BLaER1 (cell line): ENCODE measurements at regions not wholly inside any gene's neighbourhood (a gene's known extent, or its start where the extent isn't known, plus 50 kb on each side); places are given as distances from the start of the nearest gene placed in this dataset.
"Not testable (repeated sequence)": the region's sequence is repeated elsewhere in the genome, so short reads cannot be mapped to it uniquely, and the experiment has no call there.

ENCODE experiments used
- H3K27ac ChIP-seq: shearing (Covaris generic); formaldehyde crosslinking; 2 replicates; pipeline ENCODE4 v1.8.1; 2022
- H3K27me3 ChIP-seq: shearing (Covaris generic); formaldehyde crosslinking; 2 replicates; pipeline ENCODE4 v1.8.1; 2022
- H3K36me3 ChIP-seq: shearing (Covaris generic); formaldehyde crosslinking; 2 replicates; pipeline ENCODE4 v1.8.1; 2022
- H3K4me1 ChIP-seq: shearing (Covaris generic); formaldehyde crosslinking; 2 replicates; pipeline ENCODE4 v1.8.1; 2022
- H3K4me2 ChIP-seq: shearing (Covaris generic); formaldehyde crosslinking; 2 replicates; pipeline ENCODE4 v1.8.1; 2022
- H3K4me3 ChIP-seq: shearing (Covaris generic); formaldehyde crosslinking; 2 replicates; pipeline ENCODE4 v1.8.1; 2022
- H3K9ac ChIP-seq: shearing (Covaris generic); formaldehyde crosslinking; 2 replicates; pipeline ENCODE4 v1.8.1; 2022
- H3K9me3 ChIP-seq: shearing (Covaris generic); formaldehyde crosslinking; 2 replicates; pipeline ENCODE4 v1.8.1; 2022
- H4K20me1 ChIP-seq: shearing (Covaris generic); formaldehyde crosslinking; 2 replicates; pipeline ENCODE4 v1.8.1; 2022
- Cebpa-rat ChIP-seq: shearing (Covaris generic); IDR thresholded peaks from 2 replicates; pipeline ENCODE4 v1.8.1; 2022

DNA sequence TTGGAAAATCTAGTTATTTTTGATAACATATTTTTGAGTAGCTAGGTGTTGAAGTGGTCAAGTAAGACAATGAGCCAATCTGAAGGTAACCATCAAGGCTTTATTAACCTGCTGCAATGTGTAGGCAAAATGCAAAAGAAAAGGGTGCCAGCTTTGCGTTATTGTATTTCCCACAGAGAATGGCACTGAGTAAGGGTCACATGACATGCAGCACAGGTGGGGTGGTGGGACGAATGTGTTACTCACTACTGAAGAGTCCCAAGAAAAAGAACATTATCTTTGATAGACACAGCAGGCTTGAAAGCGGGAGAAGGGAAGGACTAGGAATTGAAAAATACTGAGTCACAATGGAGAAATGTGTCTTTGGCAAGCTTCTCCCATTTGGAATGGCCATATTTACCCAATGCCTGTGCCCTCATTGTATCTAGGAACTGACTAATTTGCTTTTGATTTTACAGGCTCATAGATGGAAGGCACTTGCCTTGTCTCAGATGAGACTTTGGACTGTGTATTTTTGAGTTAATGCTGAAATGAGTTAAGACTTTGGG lies 898.6 kb upstream of the POT1 start:
- peaks cover 5% of the 10 kb centered on the region; the same call in 1 of the 2 replicates for H3K9me3 ChIP-seq
- H3K27me3 ChIP-seq: no peaks in the 10 kb centered on the region
- no peak for TF ChIP-seq Cebpa-rat
- H3K4me1 ChIP-seq: no peaks in the 10 kb centered on the region
- H3K9ac ChIP-seq: no peak overlapping the region
- no peaks in the 10 kb centered on the region for H3K36me3 ChIP-seq
- no peak overlapping the region for H3K27ac ChIP-seq
- H4K20me1 ChIP-seq: no peaks in the 10 kb centered on the region
- H3K4me3 ChIP-seq: no peak overlapping the region
- no peak overlapping the region for H3K4me2 ChIP-seq

DNA sequence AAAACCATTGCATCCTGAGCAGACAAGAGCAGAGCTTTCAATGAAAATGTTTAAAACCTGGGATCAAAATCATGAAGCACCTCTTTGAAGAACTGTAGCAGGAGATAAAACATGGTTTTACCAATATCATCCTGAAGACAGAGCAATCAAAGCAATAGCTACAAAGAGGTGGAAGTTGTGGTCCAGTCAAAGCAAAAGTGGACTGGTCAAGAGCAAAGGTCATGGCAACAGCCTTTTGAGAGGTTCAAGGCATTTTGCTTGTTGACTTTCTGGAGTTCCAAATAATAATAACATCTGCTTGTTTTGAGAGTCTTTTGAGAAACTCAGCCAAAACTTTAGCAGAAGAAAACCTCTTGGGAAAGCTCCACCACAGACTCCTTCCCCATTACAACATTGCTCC lies 893.9 kb upstream of the POT1 start:
- Histone ChIP-seq H3K9ac (no peak overlapping the region), H3K36me3 (no peaks in the 10 kb centered on the region), H3K4me1 (no peaks in the 10 kb centered on the region), H3K9me3 (no peaks in the 10 kb centered on the region), H3K27me3 (no peaks in the 10 kb centered on the region), H4K20me1 (no peaks in the 10 kb centered on the region), H3K4me3 (no peak overlapping the region), H3K27ac (no peak overlapping the region), H3K4me2 (no peak overlapping the region)
- TF ChIP-seq Cebpa-rat: no peak

DNA sequence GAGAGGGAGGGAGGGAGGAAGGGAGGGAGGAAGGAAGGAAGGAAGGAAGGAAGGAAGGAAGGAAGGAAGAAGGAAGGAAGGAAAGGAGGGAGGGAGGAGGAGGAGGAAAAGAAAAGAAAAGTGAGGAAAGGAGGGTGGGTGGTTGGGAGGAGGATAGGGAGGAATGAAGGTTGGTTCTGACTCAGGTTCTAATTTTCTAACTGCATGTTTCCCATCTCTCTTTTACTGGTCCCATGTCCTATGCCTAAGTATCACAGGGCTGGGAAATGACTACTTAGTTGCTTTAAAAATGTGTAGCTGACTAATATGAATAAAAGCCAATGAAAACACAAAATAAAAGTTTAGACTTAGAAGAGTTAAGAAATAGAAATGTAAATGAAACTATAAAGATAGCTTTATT lies 890.9 kb upstream of the POT1 start:
- Histone ChIP-seq H4K20me1 (no peaks in the 10 kb centered on the region), H3K4me2 (no peak overlapping the region), H3K4me1 (no peaks in the 10 kb centered on the region), H3K9me3 (no peaks in the 10 kb centered on the region), H3K36me3 (no peaks in the 10 kb centered on the region), H3K9ac (no peak overlapping the region), H3K27ac (no peak overlapping the region), H3K4me3 (no peak overlapping the region), H3K27me3 (no peaks in the 10 kb centered on the region)
- no peak for TF ChIP-seq Cebpa-rat

GRCh38 chr7:125814100-125814499 lies 884.5 kb upstream of the POT1 start:
- H3K36me3 ChIP-seq: no peaks in the 10 kb centered on the region
- H3K27me3 ChIP-seq: no peaks in the 10 kb centered on the region
- no peaks in the 10 kb centered on the region for H3K9me3 ChIP-seq
- H3K4me2 ChIP-seq: no peak overlapping the region
- H3K27ac ChIP-seq: no peak overlapping the region
- H4K20me1 ChIP-seq: no peaks in the 10 kb centered on the region
- H3K4me1 ChIP-seq: no peaks in the 10 kb centered on the region; the same call in 1 of the 2 replicates
- H3K9ac ChIP-seq: no peak overlapping the region
- TF ChIP-seq Cebpa-rat: no peak
- H3K4me3 ChIP-seq: no peak overlapping the region

- not testable (repeated sequence) for H3K4me2 ChIP-seq, H3K9ac ChIP-seq, H4K20me1 ChIP-seq, H3K27me3 ChIP-seq, H3K4me3 ChIP-seq, H3K9me3 ChIP-seq, H3K36me3 ChIP-seq, H3K27ac ChIP-seq, H3K4me1 ChIP-seq
Measured at GRCh38 chr7:125806491-125806890, 876.9 kb upstream of the POT1 start.

GRCh38 chr7:125804273-125804672 lies 874.6 kb upstream of the POT1 start:
- no peaks in the 10 kb centered on the region for H4K20me1 ChIP-seq
- no peak for TF ChIP-seq Cebpa-rat
- H3K4me3 ChIP-seq: no peak overlapping the region
- no peak overlapping the region for H3K27ac ChIP-seq
- H3K4me1 ChIP-seq: no peaks in the 10 kb centered on the region
- H3K9me3 ChIP-seq: no peaks in the 10 kb centered on the region
- no peaks in the 10 kb centered on the region for H3K36me3 ChIP-seq
- no peak overlapping the region for H3K9ac ChIP-seq
- H3K27me3 ChIP-seq: no peaks in the 10 kb centered on the region
- H3K4me2 ChIP-seq: no peak overlapping the region

DNA sequence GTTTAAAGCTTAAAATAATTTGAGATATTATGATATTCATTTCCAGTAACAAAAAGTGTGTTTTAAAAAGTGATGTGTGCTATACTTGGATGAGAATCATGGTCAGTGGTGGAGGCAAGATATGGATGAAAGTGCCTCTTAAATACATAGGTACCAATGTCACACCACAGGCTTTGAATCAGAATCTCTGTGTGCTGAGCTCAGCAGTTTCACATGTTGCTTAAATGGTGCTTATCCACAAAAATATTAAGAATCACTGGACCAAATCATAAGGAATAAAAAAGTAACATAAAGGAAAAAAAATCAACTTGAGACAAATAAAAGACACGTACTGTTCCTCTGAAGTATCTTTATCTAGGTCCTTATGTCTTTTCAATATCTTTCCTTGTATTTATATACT lies 850.5 kb upstream of the POT1 start:
- TF ChIP-seq Cebpa-rat: no peak
- H4K20me1 ChIP-seq: no peaks in the 10 kb centered on the region
- no peaks in the 10 kb centered on the region for H3K4me1 ChIP-seq
- no peak overlapping the region for H3K9ac ChIP-seq
- H3K9me3 ChIP-seq: no peaks in the 10 kb centered on the region
- H3K36me3 ChIP-seq: no peaks in the 10 kb centered on the region
- H3K4me3 ChIP-seq: no peak overlapping the region
- no peak overlapping the region for H3K4me2 ChIP-seq
- no peaks in the 10 kb centered on the region; the same call in 1 of the 2 replicates for H3K27me3 ChIP-seq
- H3K27ac ChIP-seq: no peak overlapping the region

- Histone ChIP-seq H3K27me3 (no peaks in the 10 kb centered on the region), H3K4me2 (no peak overlapping the region), H3K27ac (no peak overlapping the region), H3K9ac (no peak overlapping the region), H3K4me3 (no peak overlapping the region), H3K9me3 (no peaks in the 10 kb centered on the region), H3K36me3 (no peaks in the 10 kb centered on the region), H4K20me1 (no peaks in the 10 kb centered on the region), H3K4me1 (no peaks in the 10 kb centered on the region)
- no peak for TF ChIP-seq Cebpa-rat
Measured at GRCh38 chr7:125775317-125775716, 845.7 kb upstream of the POT1 start.

- no peak for TF ChIP-seq Cebpa-rat
- Histone ChIP-seq H3K27me3 (no peaks in the 10 kb centered on the region), H4K20me1 (no peaks in the 10 kb centered on the region), H3K4me3 (no peak overlapping the region), H3K4me1 (no peaks in the 10 kb centered on the region), H3K4me2 (no peak overlapping the region), H3K9ac (no peak overlapping the region), H3K27ac (no peak overlapping the region), H3K36me3 (no peaks in the 10 kb centered on the region), H3K9me3 (no peaks in the 10 kb centered on the region)
Measured at GRCh38 chr7:125773113-125773785, 843.6 kb upstream of the POT1 start.

- no peak for TF ChIP-seq Cebpa-rat
- H3K9me3 ChIP-seq: no peaks in the 10 kb centered on the region
- no peaks in the 10 kb centered on the region for H3K4me1 ChIP-seq
- no peak overlapping the region for H3K9ac ChIP-seq
- H3K27ac ChIP-seq: no peak overlapping the region
- H3K4me3 ChIP-seq: no peak overlapping the region
- H4K20me1 ChIP-seq: no peaks in the 10 kb centered on the region
- no peak overlapping the region for H3K4me2 ChIP-seq
- H3K27me3 ChIP-seq: no peaks in the 10 kb centered on the region
- no peaks in the 10 kb centered on the region for H3K36me3 ChIP-seq
Measured at GRCh38 chr7:125747966-125748365, 818.3 kb upstream of the POT1 start.

DNA sequence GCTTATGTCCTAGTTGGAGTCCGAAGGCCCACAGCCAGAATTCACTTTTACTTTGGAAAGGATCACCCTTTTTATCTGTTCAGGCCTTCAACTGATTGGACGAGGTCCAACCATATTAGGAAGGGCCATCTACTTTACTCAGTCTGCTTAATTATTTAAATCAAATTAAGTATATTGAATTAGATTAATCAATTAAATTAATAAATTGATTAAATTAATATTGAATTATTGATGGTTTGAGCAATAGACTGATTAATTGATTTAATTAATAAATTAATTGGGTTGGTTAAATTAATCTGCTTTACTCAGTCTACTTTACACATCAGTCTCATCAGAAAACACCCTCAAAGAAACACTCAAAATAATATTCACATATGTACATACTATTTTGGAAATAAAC lies 816.9 kb upstream of the POT1 start:
- Histone ChIP-seq H3K4me2 (no peak overlapping the region), H3K27me3 (no peaks in the 10 kb centered on the region), H3K36me3 (no peaks in the 10 kb centered on the region), H3K4me3 (no peak overlapping the region), H4K20me1 (no peaks in the 10 kb centered on the region), H3K4me1 (no peaks in the 10 kb centered on the region), H3K27ac (no peak overlapping the region), H3K9me3 (no peaks in the 10 kb centered on the region), H3K9ac (no peak overlapping the region)
- no peak for TF ChIP-seq Cebpa-rat
